BLaER1 treated with 17β-estradiol and CSF1 and Interleukin-3, amounts not matched to agents 10 nM and 100 nM (cell line): ENCODE measurements at regions not wholly inside any gene's neighbourhood (a gene's known extent, or its start where the extent isn't known, plus 50 kb on each side); places are given as distances from the start of the nearest gene placed in this dataset.
"Not testable (repeated sequence)": the region's sequence is repeated elsewhere in the genome, so short reads cannot be mapped to it uniquely, and the experiment has no call there.

ENCODE experiments used
- H3K27ac ChIP-seq, 11 experiments: shearing (Covaris generic); formaldehyde crosslinking; 2 replicates each; pipeline ENCODE4 v1.8.1; 2022
- H3K27me3 ChIP-seq, 11 experiments: shearing (Covaris generic); formaldehyde crosslinking; 2 replicates each; pipeline ENCODE4 v1.8.1; 2022
- H3K36me3 ChIP-seq, 11 experiments: shearing (Covaris generic); formaldehyde crosslinking; 2 replicates each; pipeline ENCODE4 v1.8.1; 2022
- H3K4me1 ChIP-seq, 10 experiments: shearing (Covaris generic); formaldehyde crosslinking; 2 replicates each; pipeline ENCODE4 v1.8.1; 2022
- H3K4me2 ChIP-seq, 11 experiments: shearing (Covaris generic); formaldehyde crosslinking; 2 replicates each; pipeline ENCODE4 v1.8.1; 2022
- H3K4me3 ChIP-seq, 10 experiments: shearing (Covaris generic); formaldehyde crosslinking; 2 replicates each; pipeline ENCODE4 v1.8.1; 2022
- H3K9ac ChIP-seq, 11 experiments: shearing (Covaris generic); formaldehyde crosslinking; 2 replicates each; pipeline ENCODE4 v1.8.1; 2022
- H3K9me3 ChIP-seq, 11 experiments: shearing (Covaris generic); formaldehyde crosslinking; replicated peaks in 1 of 11; 2 replicates each; pipeline ENCODE4 v1.8.1; 2022
- H4K20me1 ChIP-seq, 11 experiments: shearing (Covaris generic); formaldehyde crosslinking; 2 replicates each; pipeline ENCODE4 v1.8.1; 2022
- Cebpa-rat ChIP-seq, 11 experiments: shearing (Covaris generic); IDR thresholded peaks; 2 replicates each; pipeline ENCODE4 v1.8.1; 2022

DNA sequence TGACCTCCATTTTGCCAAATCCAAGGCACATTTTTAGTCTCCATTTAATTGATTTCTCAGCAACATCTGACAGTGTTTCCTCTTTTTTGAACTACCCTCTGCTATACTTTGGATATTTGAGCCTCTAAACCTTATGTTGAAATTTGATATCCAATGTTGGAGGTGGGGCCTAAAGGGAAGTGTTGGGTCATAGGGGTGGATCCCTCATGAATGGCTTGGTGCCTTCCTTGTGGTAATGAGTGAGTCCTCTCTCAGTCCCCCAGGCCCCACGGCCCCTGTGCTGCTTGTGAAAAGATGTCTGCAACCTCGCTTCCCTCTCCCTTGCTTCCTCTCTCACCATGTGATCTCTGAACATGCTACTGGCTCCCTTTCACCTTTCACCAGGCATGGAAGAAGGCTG is 96.8 kb upstream of the DGKB start:
- no peak for TF ChIP-seq Cebpa-rat (IDR thresholded peaks at IDR 0.05)
- no peak overlapping the region for H3K4me3 ChIP-seq
- no peaks in the 10 kb centered on the region for H3K27me3 ChIP-seq
- 0 out of 22 replicates have a peak, but pooled peaks cover 0 to 6% (median 0%) of the 10 kb centered on the region in 11 experiments for H3K9me3 ChIP-seq
- H3K27ac ChIP-seq = no peak overlapping the region
- no peaks in the 10 kb centered on the region for H3K36me3 ChIP-seq
- no peaks in the 10 kb centered on the region for H4K20me1 ChIP-seq
- no peaks in the 10 kb centered on the region for H3K4me1 ChIP-seq
- H3K4me2 ChIP-seq = no peak overlapping the region
- no peak overlapping the region for H3K9ac ChIP-seq

DNA sequence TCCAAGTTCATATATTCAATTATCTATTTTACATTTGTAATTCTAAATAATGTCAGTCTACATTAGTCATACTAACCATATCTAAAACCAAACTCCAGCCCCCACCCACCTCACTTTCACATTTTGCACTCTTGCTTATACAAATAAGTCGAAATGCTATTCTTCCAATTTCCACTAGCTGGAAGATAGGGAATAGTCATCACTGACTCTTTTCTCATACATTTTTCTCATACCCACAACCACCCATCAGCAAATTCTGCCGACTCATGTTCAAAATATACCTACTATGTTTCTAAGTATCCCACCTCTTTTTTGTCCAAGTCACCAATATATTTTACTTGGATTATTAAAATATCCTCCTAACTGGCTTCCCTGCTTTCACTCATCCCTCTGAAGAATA is 93.2 kb upstream of the DGKB start:
- 0 out of 22 replicates have a peak, but pooled peaks cover 0 to 6% (median 0%) of the 10 kb centered on the region in 11 experiments for H3K9me3 ChIP-seq
- no peaks in the 10 kb centered on the region for H3K27me3 ChIP-seq
- H3K4me2 ChIP-seq = no peak overlapping the region
- H4K20me1 ChIP-seq = no peaks in the 10 kb centered on the region
- no peaks in the 10 kb centered on the region for H3K36me3 ChIP-seq
- H3K4me1 ChIP-seq = no peaks in the 10 kb centered on the region
- H3K27ac ChIP-seq = no peak overlapping the region
- H3K9ac ChIP-seq = no peak overlapping the region
- no peak for TF ChIP-seq Cebpa-rat (IDR thresholded peaks at IDR 0.05)
- H3K4me3 ChIP-seq = no peak overlapping the region

DNA sequence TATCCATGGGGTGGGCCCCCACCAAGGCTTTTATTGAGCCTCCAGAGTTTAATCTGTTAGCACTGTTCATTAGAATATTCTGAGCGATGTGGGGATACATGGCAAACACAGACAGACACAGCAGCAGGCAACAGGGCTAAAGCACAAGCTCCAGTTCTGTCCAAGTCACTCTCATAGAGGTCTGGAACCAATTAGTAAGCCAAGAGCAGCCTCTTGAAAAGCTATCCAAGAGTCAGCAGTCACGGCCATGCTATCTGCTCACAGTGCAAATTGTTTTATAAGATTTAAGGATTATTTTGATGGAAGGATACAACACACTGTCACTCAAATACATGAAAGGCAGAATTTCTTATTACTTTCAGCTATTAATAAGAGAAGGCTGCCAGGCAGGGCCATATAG is 86.4 kb upstream of the DGKB start:
- no peak overlapping the region for H3K4me3 ChIP-seq
- no peak overlapping the region for H3K27ac ChIP-seq
- H3K9ac ChIP-seq = no peak overlapping the region
- H3K4me1 ChIP-seq = no peaks in the 10 kb centered on the region
- H3K4me2 ChIP-seq = no peak overlapping the region
- H3K36me3 ChIP-seq = no peaks in the 10 kb centered on the region
- no peaks in the 10 kb centered on the region for H3K9me3 ChIP-seq
- no peaks in the 10 kb centered on the region for H3K27me3 ChIP-seq
- TF ChIP-seq Cebpa-rat (IDR thresholded peaks at IDR 0.05) = no peak
- no peaks in the 10 kb centered on the region for H4K20me1 ChIP-seq

- Histone ChIP-seq H3K4me2 (no peak overlapping the region), H3K27me3 (no peaks in the 10 kb centered on the region), H3K4me1 (peaks cover 0 to 10% (median 2%) of the 10 kb centered on the region in 10 experiments; a peak in 5 of 20 replicates), H4K20me1 (no peaks in the 10 kb centered on the region), H3K4me3 (no peak overlapping the region), H3K27ac (no peak overlapping the region), H3K9ac (no peak overlapping the region), H3K36me3 (no peaks in the 10 kb centered on the region), H3K9me3 (0 out of 22 replicates have a peak, but pooled peaks cover 0 to 4% (median 0%) of the 10 kb centered on the region in 11 experiments)
- TF ChIP-seq Cebpa-rat (IDR thresholded peaks at IDR 0.05) = no peak
Measured at GRCh38 chr7:14978687-14979086, 76.1 kb upstream of the DGKB start.

GRCh38 chr7:14974688-14975087 is 72.1 kb upstream of the DGKB start:
- H3K4me2 ChIP-seq = no peak overlapping the region
- peaks cover 0 to 23% (median 7%) of the 10 kb centered on the region in 10 experiments; a peak in 6 of 20 replicates for H3K4me1 ChIP-seq
- H3K36me3 ChIP-seq = no peaks in the 10 kb centered on the region
- H3K27ac ChIP-seq = peak overlapping the region in 2 of 11 experiments; percentile 7 to 23; a peak in 2 of 22 replicates
- no peak overlapping the region for H3K4me3 ChIP-seq
- no peaks in the 10 kb centered on the region for H3K9me3 ChIP-seq
- no peak overlapping the region for H3K9ac ChIP-seq
- no peaks in the 10 kb centered on the region for H4K20me1 ChIP-seq
- no peaks in the 10 kb centered on the region for H3K27me3 ChIP-seq
- TF ChIP-seq Cebpa-rat (IDR thresholded peaks at IDR 0.05) = no peak

DNA sequence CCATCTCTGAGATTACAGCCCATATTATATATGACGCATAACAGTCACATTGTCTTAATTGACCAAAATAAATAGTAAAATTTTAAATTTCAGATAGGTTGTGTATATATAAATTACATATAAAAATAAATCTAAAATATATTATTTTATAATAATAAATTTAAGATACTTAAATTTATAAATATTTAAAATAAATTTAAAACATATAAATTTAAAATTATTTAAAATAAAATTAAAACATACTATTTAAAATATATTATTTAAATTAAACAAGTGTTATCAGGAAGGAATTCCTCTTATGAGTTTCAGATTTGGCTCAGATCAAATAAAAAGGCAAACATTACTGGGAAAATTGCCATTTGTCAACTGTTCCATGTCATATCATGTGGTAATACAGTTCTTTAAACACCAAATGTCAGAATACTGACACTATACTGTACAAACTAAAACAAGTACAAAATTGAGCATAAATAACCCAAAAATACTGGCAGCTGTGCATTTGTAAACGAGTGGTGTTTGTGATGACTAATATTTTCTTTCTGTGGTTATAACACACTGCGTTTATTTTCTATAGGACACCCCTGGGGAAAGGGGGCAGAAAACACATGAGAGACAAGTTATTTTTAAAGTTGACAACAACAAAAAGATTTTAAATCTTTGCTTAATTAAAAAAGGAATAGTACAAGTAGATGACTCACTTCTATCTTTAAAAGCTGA is 71.3 kb upstream of the DGKB start:
- Histone ChIP-seq H3K4me3 (no peak overlapping the region), H3K9ac (no peak overlapping the region), H3K4me1 (peaks cover 0 to 23% (median 7%) of the 10 kb centered on the region in 10 experiments; a peak in 6 of 20 replicates), H3K4me2 (peak overlapping the region in 4 of 11 experiments; percentile 29 to 55 (median 36); a peak in 5 of 22 replicates), H4K20me1 (no peaks in the 10 kb centered on the region), H3K27ac (peak overlapping the region in 1 of 11 experiments; percentile 23; a peak in 2 of 22 replicates), H3K36me3 (no peaks in the 10 kb centered on the region), H3K27me3 (no peaks in the 10 kb centered on the region), H3K9me3 (no peaks in the 10 kb centered on the region)
- TF ChIP-seq Cebpa-rat (IDR thresholded peaks at IDR 0.05) = no peak

- H3K4me2 ChIP-seq = peak overlapping the region in 2 of 11 experiments; percentile 14 to 24; a peak in 1 of 22 replicates
- not testable (repeated sequence) for H3K4me3 ChIP-seq
Measured at GRCh38 chr7:14971678-14972077, 69.1 kb upstream of the DGKB start.

DNA sequence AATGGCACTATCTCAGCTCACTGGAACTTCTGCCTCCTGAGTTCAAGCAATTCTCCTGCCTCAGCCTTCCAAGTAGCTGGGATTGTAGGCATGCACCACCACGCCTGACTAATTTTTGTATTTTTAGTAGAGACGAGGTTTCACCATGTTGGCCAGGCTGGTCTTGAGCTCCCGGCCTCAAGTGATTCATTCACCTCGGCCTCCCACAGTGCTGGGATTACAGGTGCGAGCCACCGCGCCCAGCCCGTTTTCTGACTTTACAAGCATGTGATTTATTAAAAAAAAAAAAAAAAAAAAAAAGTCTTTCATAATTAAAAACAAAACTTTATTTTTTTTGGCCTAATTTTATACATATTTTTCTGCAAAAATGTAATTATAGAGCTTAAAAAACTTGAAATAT is 64.8 kb upstream of the DGKB start:
- not testable (repeated sequence) for H3K27ac ChIP-seq, H3K27me3 ChIP-seq, H3K9me3 ChIP-seq, H3K36me3 ChIP-seq, H3K9ac ChIP-seq, H4K20me1 ChIP-seq, H3K4me2 ChIP-seq, H3K4me3 ChIP-seq
- peaks cover 0 to 14% (median 4%) of the 10 kb centered on the region in 10 experiments; a peak in 6 of 20 replicates for H3K4me1 ChIP-seq

More at GRCh38 chr7:14971678-14972077, 69.1 kb upstream of the DGKB start:
- H4K20me1 ChIP-seq, H3K36me3 ChIP-seq, H3K9ac ChIP-seq, H3K27ac ChIP-seq, H3K27me3 ChIP-seq, H3K9me3 ChIP-seq: not testable (repeated sequence)
- H3K4me1 ChIP-seq = peaks cover 0 to 23% (median 7%) of the 10 kb centered on the region in 10 experiments; a peak in 6 of 20 replicates

DNA sequence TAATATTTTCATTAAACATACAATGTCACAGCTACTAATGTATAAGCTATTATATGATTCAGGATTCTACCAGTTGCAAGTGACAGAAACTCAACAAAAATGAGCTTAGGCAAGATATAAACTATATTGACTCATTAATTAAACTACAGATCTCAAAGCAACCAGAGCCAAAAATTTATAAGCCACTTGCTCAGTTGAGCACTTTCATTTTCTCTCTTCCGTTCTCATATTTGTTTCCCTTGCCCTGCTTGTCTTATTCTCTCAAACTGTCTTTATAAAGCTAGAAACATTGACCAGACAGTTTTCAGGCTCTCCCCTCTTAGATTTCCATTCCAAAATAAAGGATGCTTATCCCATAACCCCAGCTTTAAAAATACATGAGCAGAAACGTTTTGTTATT is 60.2 kb upstream of the DGKB start:
- H3K27ac ChIP-seq = no peak overlapping the region
- H3K9me3 ChIP-seq = no peaks in the 10 kb centered on the region
- no peak overlapping the region for H3K4me2 ChIP-seq
- no peaks in the 10 kb centered on the region for H3K36me3 ChIP-seq
- no peak for TF ChIP-seq Cebpa-rat (IDR thresholded peaks at IDR 0.05)
- H3K27me3 ChIP-seq = no peaks in the 10 kb centered on the region
- H3K4me3 ChIP-seq = no peak overlapping the region
- H3K4me1 ChIP-seq = no peaks in the 10 kb centered on the region
- H3K9ac ChIP-seq = no peak overlapping the region
- H4K20me1 ChIP-seq = no peaks in the 10 kb centered on the region

- Histone ChIP-seq H3K36me3 (no peaks in the 10 kb centered on the region), H4K20me1 (no peaks in the 10 kb centered on the region), H3K9ac (no peak overlapping the region), H3K9me3 (no peaks in the 10 kb centered on the region), H3K27me3 (no peaks in the 10 kb centered on the region), H3K4me3 (no peak overlapping the region), H3K27ac (no peak overlapping the region), H3K4me1 (no peaks in the 10 kb centered on the region), H3K4me2 (no peak overlapping the region)
- TF ChIP-seq Cebpa-rat (IDR thresholded peaks at IDR 0.05) = no peak
Measured at GRCh38 chr7:14960721-14961120, 58.2 kb upstream of the DGKB start.
